Inferior parietal cortex (tissue), 1 donor: ENCODE measurements at regions not wholly inside any gene's neighbourhood (a gene's known extent, or its start where the extent isn't known, plus 50 kb on each side); places are given as distances from the start of the nearest gene placed in this dataset.

Experiments used
- DNase-seq: peaks from one replicate; pipeline ENCODE4 v3.0.0-alpha.2; 2016; ENCODE audit errors: extremely low spot score

DNA sequence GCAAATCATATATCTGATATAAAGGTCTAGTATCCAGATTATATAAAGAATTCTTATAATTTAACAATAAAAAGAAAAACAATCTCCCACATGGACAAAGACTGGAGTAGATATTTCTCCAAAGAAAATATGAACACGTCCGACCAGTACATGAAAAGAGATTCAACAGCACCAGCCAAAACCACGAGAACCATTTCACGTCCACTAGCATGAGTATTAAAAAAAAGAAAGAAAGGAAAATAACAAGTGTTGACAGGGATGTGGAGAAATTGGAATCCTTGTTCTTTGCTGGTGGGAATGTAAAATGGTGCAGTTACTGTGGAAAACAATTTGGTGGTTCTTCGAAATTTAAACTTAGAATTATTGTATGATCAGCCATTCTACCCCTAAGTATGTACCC lies 432.7 kb upstream of the TRIB2 start:
- DNase-seq: no peak

DNA sequence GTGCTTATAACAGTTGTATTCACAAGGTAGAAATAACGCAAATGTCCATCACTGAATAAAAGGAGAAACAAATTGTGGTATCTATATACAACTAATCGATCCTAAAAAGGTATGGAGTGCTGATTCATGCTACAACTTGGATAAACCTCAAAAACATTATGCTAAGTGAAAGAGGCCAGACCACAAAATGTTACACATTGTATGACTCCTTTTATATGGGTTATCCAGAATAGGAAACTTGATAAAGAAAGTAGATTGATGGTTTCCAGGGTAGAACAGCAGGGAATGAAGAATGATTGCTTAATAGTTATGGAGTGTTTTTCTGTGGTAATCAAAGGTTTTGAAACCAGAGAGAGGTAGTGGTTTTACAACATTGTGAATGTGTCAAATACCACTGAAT lies 432.2 kb upstream of the TRIB2 start:
- DNase-seq: no peak

DNA sequence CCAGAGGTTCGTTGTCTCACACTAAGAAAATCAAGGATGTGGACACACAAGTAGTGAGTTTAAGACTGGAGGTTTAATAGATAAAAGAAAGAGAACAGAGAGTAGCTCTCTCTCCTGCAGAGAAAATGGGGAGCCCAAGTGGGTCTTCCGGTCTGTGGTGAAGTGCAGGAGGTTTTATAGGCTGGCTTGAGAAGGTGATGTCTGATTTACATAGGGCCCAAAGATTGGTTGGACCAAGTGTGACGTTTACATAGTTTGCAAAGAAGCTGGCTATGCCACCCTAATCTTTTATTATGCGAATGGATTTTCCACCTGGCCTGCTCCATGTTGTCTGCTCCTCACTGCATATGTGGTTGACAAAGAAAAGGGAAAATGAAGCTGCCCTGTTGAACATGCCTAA lies 430.4 kb upstream of the TRIB2 start:
- DNase-seq: no peak

DNA sequence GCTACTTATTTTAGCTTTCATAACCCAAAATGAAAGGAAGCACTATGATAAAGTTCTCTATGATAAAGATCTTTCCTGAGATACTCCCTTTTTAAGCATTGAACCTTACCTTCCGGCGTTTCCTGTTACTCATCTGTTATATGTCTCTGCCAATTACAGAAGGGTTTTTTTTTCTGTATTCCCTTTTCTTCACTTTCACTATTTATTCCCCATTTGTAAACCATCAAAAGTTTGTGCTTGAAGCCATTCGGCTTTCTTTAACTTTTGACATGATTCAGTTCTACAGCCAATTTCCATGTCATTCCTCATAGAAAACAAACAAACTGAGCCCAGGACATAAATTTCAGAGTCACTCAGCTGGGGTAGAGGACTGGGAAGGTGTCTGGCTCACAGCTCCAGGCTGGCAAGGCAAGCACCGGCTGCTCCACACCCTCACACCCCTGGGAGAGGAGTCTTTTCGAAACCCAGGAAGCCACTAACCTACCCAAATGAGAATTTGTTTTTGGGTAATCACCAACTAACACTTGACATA lies 429.4 kb upstream of the TRIB2 start:
- DNase-seq: no peak

DNA sequence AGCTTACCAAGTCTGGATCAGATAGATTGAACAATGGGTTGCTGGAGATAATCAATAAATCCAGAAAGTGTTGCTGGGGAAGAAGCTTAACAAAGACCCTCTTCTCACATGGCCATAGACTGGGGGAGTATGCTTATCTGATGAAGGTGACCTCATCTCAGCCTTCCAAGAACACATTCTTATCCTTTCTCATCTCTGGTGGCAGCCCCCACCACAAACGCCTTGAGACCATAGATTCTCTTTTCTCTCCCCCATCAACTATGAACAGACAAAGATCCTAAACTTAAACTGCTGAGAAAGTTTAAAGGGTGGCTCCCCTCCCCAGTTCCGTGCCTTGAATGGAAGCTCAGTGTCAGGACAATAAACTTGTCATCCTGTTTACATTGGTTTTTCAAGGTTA lies 428.7 kb upstream of the TRIB2 start:
- no peak for DNase-seq

DNA sequence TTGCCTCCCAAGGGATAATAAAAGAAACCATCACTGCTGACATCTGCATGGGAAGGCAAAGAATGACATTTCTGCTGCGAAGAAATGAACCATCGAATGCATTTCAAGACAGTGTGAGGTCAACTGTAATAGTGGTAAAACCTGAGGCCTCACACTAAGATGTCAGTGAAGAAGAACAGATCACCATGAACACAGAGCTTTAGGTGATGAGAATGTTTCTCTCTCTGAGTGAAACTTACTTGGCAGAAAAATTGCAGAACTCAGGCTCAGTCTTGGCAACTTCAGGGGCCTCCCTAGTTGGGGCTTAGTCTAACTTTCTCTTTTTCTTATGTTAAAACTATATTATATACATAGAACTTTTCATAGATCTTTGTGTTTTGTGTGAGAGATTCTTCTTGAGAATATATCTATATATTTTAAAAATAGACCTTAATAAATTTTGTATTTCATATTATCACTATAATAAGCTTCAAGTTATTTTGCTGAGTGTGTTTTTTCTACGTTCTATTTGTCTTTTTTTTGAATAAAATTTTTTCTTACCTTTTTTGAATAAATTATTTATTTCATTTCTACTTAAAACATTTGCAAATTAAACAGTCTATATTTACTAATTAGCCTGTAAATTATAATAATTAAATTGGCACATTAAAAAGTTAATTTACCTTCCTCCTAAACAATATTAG lies 427.5 kb upstream of the TRIB2 start:
- no peak for DNase-seq

DNA sequence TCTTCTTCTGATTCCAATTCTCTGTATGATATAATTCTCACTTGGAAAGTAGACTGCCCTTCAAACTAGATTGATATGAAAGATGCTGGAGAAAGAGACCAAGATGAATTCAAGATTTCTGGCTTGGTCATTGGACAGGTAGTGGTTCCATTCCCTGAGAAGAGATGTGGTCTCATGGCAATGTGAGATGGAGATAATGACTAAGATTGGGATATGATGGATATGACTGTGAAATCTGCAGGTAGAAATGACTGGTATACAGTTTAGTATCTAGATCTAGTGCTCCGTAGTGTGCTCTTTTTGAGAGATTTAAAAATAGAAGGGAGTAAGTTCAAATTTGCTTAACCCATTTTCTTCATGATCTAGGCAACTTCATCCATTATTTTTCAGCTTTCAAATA lies 425.4 kb upstream of the TRIB2 start:
- no peak for DNase-seq

DNA sequence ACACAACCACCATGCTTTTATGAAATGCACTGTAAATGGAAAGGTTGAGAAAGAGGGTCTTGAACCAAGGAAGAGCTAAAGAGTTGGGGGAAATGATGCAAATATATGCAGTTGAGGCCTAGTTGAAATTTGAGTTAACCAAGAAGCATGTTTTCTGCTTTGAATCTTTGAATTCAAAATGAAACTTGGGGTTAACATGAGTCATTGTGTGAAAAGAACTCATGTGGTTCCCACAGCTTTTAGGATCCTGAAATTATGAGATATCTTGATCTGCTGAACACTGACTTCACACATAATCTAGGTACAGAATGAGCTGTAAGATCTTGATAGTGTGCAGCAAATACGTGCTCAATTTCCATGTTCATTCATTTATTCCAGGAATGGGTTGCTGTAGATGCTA lies 422.9 kb upstream of the TRIB2 start:
- no peak for DNase-seq

DNA sequence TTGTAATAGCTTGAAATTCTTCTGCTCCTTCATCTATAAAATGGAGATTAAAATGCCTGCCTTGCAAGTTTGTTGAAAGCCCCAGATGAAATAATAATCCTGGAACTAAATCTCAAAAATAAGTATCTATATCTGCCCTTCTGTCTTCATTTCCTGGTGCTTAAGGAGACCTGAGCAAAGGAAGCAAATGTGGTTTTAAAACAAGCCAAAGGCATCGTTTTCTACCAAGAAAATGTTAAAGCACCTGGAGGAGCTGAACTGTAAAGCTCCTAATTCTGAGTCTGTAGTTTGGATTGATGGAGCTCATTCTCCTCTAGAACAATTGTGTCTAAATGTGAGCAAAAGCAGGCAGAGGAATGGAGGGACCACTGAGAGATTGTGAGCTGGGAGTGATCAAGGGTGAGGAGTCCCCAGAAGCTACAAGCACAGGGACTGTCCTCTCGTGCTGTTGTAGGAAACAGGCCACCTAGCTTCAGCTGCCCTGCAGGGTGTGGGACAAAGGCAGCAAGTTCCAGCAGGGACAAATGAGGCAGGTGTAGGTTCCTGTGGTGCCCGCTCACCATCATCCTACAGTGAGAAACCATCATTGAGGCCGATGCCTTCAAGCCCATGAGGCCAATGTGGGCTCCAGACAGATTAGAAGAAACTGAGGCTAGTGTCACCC lies 420.7 kb upstream of the TRIB2 start:
- DNase-seq: no peak

DNA sequence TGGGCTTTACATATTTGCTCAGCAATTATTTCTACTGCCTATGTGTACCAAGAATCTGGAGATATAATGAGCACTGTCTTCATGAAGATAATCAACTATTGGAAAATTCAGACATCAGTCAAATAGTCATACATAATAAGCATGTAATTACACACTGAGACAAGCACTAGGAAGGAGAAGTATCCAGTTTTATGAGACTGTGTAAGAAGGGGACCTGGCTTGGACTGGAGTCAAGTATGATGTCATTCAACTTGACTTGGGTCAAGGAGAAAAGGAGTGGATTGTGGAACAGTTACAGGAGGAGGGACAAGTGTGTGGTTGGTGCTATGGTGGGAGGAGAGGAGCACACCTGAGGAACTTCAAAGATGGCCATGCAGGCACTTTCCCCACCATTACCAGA lies 419.8 kb upstream of the TRIB2 start:
- DNase-seq: no peak

DNA sequence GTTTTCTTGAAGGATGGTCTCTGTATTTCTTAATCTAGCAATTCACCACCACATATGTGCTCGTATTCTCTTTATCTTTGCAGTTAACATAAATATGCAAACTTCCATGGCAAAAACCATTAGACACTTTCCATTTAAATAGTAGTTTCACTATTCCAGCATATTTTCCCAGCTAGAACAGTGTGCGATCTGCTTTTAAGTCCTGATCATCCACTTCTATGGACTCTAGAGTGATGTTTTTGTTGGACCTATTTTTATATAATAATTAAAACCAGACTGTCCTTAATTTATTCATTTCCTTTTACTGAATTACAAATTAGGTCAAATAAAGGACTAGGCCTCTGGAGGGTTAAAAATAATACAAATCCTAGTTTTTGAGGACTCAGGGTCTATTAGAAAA lies 418.4 kb upstream of the TRIB2 start:
- no peak for DNase-seq

DNA sequence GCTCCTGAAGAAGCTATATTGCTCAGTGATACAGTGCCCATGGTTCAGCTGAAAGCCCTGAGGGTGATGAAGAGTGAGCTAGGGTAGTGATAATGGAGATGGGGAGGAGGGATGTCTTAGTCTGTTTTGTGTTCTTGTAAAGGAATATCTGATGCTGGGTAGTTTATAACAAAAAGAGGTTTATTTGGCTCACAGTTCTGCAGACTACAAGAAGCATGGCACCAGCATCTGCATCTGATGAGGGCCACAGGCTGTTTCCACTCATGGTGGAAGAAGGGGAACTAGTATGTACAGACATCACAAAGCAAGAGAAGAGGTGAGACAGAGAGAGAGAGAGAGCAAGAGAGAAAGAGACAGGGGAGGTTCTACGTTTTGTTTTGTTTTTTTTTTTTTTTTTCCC lies 417.3 kb upstream of the TRIB2 start:
- no peak for DNase-seq

DNA sequence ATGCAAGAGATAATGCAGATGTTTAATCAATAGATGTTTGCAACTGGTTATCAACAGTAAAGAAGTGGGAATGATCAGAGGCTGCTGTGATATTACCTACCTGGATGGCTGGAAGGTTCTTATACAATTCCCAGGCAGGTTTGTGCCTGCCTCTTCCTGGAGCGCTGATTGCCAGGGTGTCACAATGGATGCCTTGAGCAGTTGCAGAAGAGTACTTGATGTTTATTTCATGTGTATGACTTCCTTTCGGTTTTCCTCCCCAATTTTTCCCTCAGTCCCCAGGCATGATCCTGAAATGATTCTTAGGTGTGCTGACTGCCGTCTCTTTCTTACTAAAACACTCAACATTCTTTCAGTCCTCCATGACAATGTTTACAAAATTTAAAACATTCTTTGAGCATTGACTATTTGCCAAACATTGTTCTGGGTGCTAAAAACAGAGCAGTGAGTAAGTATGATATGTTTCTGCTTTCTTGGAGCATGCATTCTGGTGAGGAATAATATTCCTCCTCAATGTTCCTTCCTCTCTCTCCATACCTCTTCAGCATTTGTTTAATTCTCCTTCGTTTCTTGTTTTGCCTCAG lies 416.6 kb upstream of the TRIB2 start:
- DNase-seq: no peak

DNA sequence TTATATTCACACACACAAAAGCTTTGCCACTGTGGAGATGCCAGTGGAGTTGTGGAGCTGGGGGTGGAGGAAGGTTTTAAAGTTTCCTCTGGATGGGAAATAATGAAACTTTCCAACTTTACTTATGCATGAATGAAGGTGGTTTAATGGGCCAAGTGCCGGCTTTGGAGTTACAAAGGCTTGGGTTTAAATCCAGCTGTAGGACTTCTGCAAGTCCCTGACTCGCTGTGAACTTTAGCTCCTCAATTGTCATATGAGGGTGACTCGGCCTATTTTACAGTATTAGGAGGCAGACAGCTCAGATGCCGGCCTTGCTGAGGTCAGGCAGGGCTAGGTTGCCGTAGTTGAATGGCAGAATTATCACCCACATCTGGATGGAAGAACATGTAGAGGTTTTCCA lies 415.8 kb upstream of the TRIB2 start:
- DNase-seq: no peak

DNA sequence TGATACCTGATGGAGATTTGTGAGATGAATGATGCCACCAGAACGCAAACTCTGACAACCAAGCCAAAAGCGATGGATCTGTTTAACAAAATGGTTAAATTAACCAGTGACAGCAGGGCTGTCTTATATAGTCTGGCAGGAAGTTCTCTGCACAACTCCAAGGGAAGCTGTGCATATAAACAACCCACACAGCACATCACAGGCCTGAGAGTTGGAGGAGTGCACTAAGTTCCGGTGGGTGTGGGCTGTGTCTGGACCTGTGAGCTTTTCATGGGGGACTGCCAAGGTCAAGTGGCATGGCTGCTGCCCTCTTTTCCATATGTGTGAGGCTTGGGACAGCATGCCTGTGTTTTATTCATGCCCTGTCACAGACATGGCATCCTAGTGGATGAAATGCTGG lies 414.6 kb upstream of the TRIB2 start:
- no peak for DNase-seq

DNA sequence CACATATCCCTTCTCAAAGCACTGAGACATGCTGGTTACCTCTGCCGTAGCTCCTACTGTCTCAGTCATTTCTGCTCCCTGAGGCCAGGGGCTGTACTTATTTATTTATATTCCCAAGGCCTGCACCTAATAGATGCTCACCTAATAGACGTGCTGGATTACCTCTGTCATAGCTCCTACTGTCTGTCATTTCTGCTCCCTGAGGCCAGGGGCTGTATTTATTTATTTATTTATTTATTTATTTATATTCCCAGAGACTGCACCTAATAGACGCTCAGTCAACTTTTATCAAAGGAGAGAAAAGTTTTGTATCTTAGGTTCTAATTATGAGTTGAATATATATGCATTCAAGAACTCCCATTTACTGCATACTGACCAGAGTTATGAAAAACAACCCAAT lies 414.0 kb upstream of the TRIB2 start:
- DNase-seq: no peak

DNA sequence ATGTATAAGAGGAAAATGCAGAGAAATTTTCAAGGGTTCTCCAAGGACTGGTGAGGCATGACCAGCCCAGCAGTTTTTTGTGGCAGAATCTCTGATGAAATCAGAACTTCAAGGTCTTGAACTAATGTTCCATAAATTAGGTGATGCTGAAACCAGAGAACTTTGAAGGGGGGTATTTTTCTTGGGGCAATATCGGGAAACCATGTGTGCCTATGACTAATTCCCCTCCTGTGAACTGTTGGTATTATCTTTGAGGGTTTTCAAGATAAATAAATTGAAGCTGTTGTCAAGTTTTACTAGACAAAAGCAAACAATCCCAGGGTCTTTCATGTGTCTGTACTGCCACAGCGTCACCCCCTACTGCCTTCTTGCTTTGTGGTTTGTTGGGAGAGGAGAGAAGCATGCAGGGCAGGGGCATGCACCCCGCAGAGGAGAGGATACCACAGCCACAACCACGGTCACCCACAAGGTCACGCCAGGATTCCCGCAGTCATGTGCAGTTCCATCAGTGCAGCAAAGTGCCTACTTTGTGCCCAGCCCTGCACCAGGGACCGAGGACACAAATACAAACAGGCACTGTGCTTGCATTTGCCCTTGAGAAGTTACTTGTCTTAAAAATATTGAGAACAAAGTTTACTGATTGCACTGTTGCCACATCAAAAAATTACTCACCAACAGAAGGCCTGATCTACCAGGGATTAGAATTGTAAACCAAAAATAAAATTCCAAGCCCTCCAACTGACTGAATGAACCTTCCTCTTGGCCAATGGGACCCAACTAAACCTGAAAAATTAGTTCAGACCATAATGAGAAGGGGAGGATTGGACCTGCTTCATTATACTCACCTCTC lies 413.3 kb upstream of the TRIB2 start:
- no peak for DNase-seq

DNA sequence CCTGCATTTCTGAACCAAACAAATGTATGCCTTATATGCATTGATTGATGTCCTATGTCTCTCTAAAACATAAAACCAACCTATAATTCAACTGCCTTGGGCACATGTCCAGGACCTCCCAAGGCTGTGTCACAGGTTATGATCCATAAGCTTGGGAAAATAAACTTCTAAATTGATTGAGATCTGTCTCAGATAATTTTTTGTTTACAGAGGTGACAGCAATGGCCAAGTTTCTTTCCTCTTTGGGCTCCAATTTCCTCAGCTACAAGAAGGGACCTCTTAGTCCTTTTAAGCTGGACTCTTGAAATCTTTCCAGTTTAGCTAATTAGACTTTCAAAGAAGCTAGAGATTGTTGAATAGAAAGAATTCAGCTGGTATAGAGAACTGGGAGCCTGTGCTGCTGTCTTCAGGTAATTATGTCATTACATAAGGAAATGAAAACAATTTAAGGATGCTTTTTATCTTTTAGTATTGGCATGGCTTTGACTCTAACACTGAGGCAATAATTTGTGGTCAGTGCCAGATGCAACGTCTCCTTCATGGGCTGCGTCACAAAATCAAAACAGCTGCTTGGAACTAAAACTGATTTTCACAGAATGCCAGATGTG lies 412.1 kb upstream of the TRIB2 start:
- no peak for DNase-seq

DNA sequence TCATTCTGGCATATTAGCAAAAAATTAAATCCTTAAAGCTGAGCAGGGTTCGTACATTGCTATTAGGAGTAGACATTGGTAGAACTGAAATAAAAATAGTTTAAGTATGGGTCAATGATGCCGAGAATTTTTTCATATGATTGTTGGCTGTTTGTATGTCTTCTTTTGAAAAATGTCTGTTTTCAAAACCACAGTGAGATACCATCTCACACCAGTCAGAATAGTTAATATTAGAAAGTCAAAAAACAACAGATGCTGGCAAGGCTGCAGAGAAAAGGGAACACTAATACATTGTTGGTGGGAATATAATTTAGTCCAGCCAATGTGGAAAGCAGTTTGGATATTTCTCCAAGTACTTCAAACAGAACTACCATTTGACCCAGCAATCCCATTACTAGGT lies 410.8 kb upstream of the TRIB2 start:
- DNase-seq: no peak

DNA sequence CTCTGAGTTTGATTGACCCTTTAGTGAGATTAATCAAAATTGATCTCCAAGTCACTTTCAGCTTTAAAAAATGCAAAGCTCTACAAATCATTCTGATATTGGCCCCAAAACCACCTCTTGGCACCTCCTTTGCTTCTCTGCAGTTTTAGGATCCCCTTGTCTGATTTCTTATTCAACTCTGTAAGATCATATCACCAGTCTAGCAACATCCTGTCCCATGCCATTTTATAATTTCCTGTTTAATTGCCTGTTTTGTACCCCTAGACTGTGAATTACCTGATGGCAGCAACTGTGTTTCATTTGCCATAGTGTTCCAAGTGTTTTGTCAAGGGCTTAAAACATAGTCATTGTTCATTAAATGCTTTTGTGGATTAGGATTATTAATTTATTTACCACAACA lies 406.3 kb upstream of the TRIB2 start:
- no peak for DNase-seq

DNA sequence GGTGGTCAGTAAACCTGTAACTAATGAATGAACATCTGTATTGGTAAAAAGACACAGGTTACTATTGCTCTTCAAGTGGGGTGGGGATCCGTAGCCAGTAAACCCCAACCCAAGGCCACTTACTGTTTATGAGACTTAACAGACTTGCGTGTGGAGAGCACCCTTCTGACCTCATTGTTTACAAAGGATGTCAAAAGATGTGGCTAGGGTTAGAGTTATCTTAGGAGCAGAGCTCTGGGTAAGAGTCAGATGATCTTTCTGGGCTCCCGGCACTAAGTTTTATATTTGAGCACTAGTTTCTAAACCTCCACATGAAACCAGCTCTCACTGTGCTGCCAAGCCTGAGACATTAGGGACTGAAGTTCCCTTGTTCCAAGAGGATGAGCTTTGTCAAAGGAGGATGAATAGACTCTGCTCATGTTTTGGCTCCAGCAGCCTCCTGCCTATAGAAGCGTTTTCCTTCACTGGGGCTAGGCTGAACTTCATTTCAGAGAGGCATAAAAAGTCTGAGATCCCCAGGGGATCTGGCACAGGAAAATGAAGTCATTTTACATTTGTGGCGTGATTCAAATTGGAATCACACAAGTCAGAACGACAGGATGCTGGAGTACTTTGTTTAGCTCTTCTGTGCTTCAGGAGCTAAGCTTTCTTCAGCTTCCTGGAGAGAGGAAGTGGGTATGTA lies 403.1 kb upstream of the TRIB2 start:
- DNase-seq: no peak
